Sigmoid colon (tissue), 6 donors: ENCODE measurements at regions not wholly inside any gene's neighbourhood (a gene's known extent, or its start where the extent isn't known, plus 50 kb on each side); places are given as distances from the start of the nearest gene placed in this dataset.

Source experiments
- DNase-seq: peaks from one replicate; pipeline ENCODE4 v3.0.0-alpha.2; 2019
- H3K27ac ChIP-seq, 4 donors: fragments of 200-600 bp; sonication (generic); one replicate each; pipeline ENCODE4 v1.5.1; 2016 to 2019; ENCODE audit warnings: mild to moderate bottlenecking in 1 of 4
- H3K27me3 ChIP-seq, 3 donors: fragments of 200-600 bp; sonication (generic); one replicate each; pipeline ENCODE4 v1.5.1; 2019; ENCODE audit warnings: mild to moderate bottlenecking in 1 of 3
- H3K36me3 ChIP-seq, 4 donors: fragments of 200-600 bp; sonication (generic); one replicate each; pipeline ENCODE4 v1.5.1; 2016 to 2019
- H3K4me1 ChIP-seq, 4 donors: fragments of 200-600 bp; sonication (generic); one replicate each; pipeline ENCODE4 v1.5.1; 2017 to 2019
- H3K4me3 ChIP-seq, 4 donors: fragments of 200-600 bp; sonication (generic); one replicate each; pipeline ENCODE4 v1.5.1; 2017 to 2019; ENCODE audit warnings: mild to moderate bottlenecking in 2 of 4, moderate library complexity in 1 of 4
- H3K9me3 ChIP-seq, 4 donors: fragments of 200-600 bp in 3 of 4; sonication (generic) in 3 of 4; one replicate each; pipeline versions ENCODE4 v1.5.1 to v1.6.1; 2013 to 2019
- CTCF ChIP-seq, 4 experiments: fragments of 450-650 bp in 3 of 4; fragments of 200-600 bp in 1 of 4; IDR thresholded peaks; one replicate each; pipeline ENCODE4 v1.5.1; 2016 to 2019; ENCODE audit warnings: antibody characterized with exemption in 4 of 4, mild to moderate bottlenecking in 3 of 4, moderate library complexity in 2 of 4
- EP300 ChIP-seq, 4 donors: sonication (generic); formaldehyde crosslinking; IDR thresholded peaks; one replicate each; pipeline ENCODE4 v1.6.1; 2017; ENCODE audit warnings: antibody characterized with exemption in 4 of 4
- POLR2A ChIP-seq, 2 donors: fragments of 450-650 bp; IDR thresholded peaks; one replicate each; pipeline ENCODE4 v1.6.1; 2016; ENCODE audit warnings: antibody characterized with exemption in 2 of 2, mild to moderate bottlenecking in 2 of 2, moderate library complexity in 2 of 2
- POLR2AphosphoS5 ChIP-seq, 4 donors: sonication (generic); formaldehyde crosslinking; IDR thresholded peaks; one replicate each; pipeline ENCODE4 v1.6.1; 2017; ENCODE audit warnings: antibody characterized with exemption in 4 of 4
- WGBS, 2 donors: extraction: QIAGEN DNeasy Blood & Tissue Kit; methylation state at CpG; one replicate each; pipeline ENCODE4 v1.1.7; 2013; 5-methylcytosine and 5-hydroxymethylcytosine counted together
- intact Hi-C: fragments of 100-400 bp; cut with DNase I; formaldehyde crosslinking; loops from one replicate; pipeline ENCODE4 v1.15.1; 2023
- donor health status: healthy with polysubstance abuse.
- donor health status: healthy.

DNA sequence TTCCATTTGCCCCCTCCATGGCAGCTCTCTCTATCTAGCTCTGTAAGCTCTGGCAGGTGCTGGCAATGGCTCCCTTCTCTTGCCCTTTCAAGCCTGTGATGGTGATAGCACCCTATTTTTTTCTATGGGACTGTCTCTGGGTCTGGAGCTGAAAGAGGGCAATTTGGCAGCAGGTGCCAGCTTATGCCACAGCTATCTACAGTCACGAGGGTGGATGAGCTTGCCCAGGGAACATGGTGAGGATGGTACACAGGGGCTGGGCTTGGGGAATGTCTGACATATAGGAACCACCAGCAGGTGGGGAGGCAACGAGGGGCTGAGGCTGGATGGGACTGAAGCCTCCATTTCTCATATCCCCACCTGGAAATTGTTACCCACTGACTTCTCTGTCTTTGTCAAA lies 175.4 kb upstream of the SYT13 start:
- 16 to 47% methylated on average over 2 of the region's 2 CpGs for WGBS, 2 donors
- intact Hi-C loops: no loop called here
- no peak for DNase-seq
- H3K4me3 ChIP-seq: no peak overlapping the region
- H3K4me1 ChIP-seq: no peaks in the 10 kb centered on the region
- H3K36me3 ChIP-seq: no peaks in the 10 kb centered on the region
- TF ChIP-seq CTCF (IDR thresholded peaks at IDR 0.05) (no peak), POLR2A (IDR thresholded peaks at IDR 0.05) (no peak), EP300 (IDR thresholded peaks at IDR 0.05) (no peak)
- no peaks in the 10 kb centered on the region for H3K27me3 ChIP-seq
- H3K9me3 ChIP-seq: no peaks in the 10 kb centered on the region
- no peak overlapping the region for H3K27ac ChIP-seq

DNA sequence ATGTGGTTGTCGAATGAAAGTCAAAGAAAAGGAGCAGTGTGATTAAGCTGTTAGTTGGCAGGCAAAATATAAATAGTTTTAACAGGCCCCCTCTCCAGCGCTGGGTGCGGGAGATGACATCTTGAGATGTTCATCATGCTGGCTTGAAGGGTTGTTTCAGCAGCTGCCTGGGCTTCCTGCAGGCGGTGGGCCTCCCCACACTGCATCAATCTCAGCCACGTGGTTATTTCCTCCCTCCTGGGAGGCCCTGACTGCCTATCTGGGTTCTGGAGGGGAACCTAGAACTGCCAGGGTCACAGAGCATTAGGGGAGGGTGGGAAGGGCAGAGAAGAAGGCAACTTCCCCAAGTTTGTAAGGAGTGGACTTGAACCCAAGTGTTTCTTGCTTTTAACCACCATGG lies 173.3 kb upstream of the SYT13 start:
- intact Hi-C loops: no loop called here
- WGBS, 2 donors: 49 to 63% methylated on average over 5 of the region's 5 CpGs
- Histone ChIP-seq H3K27me3 (no peaks in the 10 kb centered on the region), H3K27ac (no peak overlapping the region), H3K9me3 (peaks cover 0 to 4% (median 0%) of the 10 kb centered on the region in 4 donors), H3K36me3 (no peaks in the 10 kb centered on the region), H3K4me3 (no peak overlapping the region), H3K4me1 (no peaks in the 10 kb centered on the region)
- no peak for TF ChIP-seq CTCF (IDR thresholded peaks at IDR 0.05)
- TF ChIP-seq EP300 (IDR thresholded peaks at IDR 0.05): no peak
- TF ChIP-seq POLR2AphosphoS5 (IDR thresholded peaks at IDR 0.05): no peak
- TF ChIP-seq POLR2A (IDR thresholded peaks at IDR 0.05): no peak
- no peak for DNase-seq

DNA sequence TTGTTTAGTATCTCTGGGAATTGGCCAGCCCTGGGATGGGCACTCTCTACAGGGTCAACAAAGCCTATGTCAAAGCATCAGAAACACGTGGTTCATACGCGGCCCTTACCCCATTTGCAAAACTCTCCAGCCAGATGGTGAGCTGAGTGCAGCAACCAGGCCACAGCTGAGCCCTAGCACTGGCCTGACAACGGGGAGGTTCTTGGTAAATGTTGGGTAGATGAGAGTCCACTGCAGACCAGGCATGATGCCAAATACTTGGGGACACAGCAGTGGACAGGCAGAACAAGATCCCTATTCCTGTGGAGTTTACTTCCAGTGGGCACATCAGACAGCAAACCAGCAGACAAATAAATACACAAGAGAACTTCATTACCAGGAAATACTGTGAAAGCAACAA lies 172.1 kb upstream of the SYT13 start:
- TF ChIP-seq POLR2AphosphoS5 (IDR thresholded peaks at IDR 0.05) (no peak), CTCF (IDR thresholded peaks at IDR 0.05) (no peak), POLR2A (IDR thresholded peaks at IDR 0.05) (no peak), EP300 (IDR thresholded peaks at IDR 0.05) (no peak)
- peaks cover 0 to 4% (median 0%) of the 10 kb centered on the region in 4 donors for H3K9me3 ChIP-seq
- H3K36me3 ChIP-seq: no peaks in the 10 kb centered on the region
- H3K27ac ChIP-seq: no peak overlapping the region
- no peak overlapping the region for H3K4me3 ChIP-seq
- intact Hi-C loops: no loop called here
- no peaks in the 10 kb centered on the region for H3K4me1 ChIP-seq
- no peaks in the 10 kb centered on the region for H3K27me3 ChIP-seq
- WGBS, 2 donors: 74 to 86% methylated on average over 4 of the region's 4 CpGs
- DNase-seq: no peak

- no peak for TF ChIP-seq POLR2A (IDR thresholded peaks at IDR 0.05)
- no peak for TF ChIP-seq POLR2AphosphoS5 (IDR thresholded peaks at IDR 0.05)
- TF ChIP-seq CTCF (IDR thresholded peaks at IDR 0.05): no peak
- TF ChIP-seq EP300 (IDR thresholded peaks at IDR 0.05): no peak
- no peaks in the 10 kb centered on the region for H3K36me3 ChIP-seq
- H3K4me1 ChIP-seq: no peaks in the 10 kb centered on the region
- peaks cover 0 to 4% (median 0%) of the 10 kb centered on the region in 4 donors for H3K9me3 ChIP-seq
- no peaks in the 10 kb centered on the region for H3K27me3 ChIP-seq
- intact Hi-C loops: no loop called here
- no peak overlapping the region for H3K27ac ChIP-seq
- DNase-seq: no peak
- 76 to 83% methylated on average over 6 of the region's 6 CpGs for WGBS, 2 donors
- H3K4me3 ChIP-seq: no peak overlapping the region
Observed at GRCh38 chr11:45457649-45458048, 171.5 kb upstream of the SYT13 start.

DNA sequence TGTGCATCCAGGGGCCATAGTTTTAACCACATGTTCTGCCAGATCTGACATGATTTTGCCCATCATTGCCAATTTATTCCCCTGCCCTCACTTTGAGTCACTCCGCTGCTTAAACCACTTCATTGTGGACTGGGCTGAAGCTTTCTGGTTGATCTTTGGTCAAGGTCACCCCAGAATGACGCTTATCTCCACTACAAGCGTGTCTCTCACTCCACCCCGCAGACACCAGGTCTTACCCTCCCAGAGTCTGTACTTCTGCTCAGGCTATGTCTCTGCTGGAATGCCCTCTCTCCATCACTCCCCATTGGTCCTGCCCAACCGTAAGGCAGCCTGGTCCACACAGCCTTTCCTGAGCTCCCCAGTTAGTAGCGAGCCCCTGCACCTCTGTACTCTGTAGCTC lies 170.5 kb upstream of the SYT13 start:
- WGBS, 2 donors: 44 to 77% methylated on average over 6 of the region's 6 CpGs
- intact Hi-C loops: no loop called here
- Histone ChIP-seq H3K27me3 (no peaks in the 10 kb centered on the region), H3K36me3 (no peaks in the 10 kb centered on the region), H3K4me1 (no peaks in the 10 kb centered on the region), H3K9me3 (peaks cover 0 to 4% (median 0%) of the 10 kb centered on the region in 4 donors), H3K4me3 (no peak overlapping the region), H3K27ac (no peak overlapping the region)
- no peak for DNase-seq
- TF ChIP-seq POLR2AphosphoS5 (IDR thresholded peaks at IDR 0.05): no peak
- TF ChIP-seq CTCF (IDR thresholded peaks at IDR 0.05): no peak
- no peak for TF ChIP-seq POLR2A (IDR thresholded peaks at IDR 0.05)
- TF ChIP-seq EP300 (IDR thresholded peaks at IDR 0.05): no peak
